GM19452 (cell line): ENCODE measurements at regions not wholly inside any gene's neighbourhood (a gene's known extent, or its start where the extent isn't known, plus 50 kb on each side); places are given as distances from the start of the nearest gene placed in this dataset.
A peak's percentile ranks its signal among the peaks of the same experiment; 100 is the strongest.

ENCODE experiments used
- ATAC-seq: cut with Tn5 transposase; IDR thresholded peaks from one replicate; pipeline ENCODE4 v1.9.1; 2021; ENCODE audit not compliant: unreplicated experiment

GRCh38 chr2:6236317-6236716, 544.1 kb downstream of the SOX11 start:
- ATAC-seq: no peak

GRCh38 chr2:6237039-6237660, 545.0 kb downstream of the SOX11 start:
- ATAC-seq: no peak

GRCh38 chr2:6249557-6249956, 557.4 kb downstream of the SOX11 start:
- ATAC-seq: no peak

- no peak for ATAC-seq
These were observed 562.3 kb downstream of the SOX11 start for GRCh38 chr2:6254441-6254840.

- ATAC-seq: no peak
These were observed 572.0 kb downstream of the SOX11 start for GRCh38 chr2:6264198-6264597.

GRCh38 chr2:6281524-6281923, 584.2 kb downstream of the CMPK2 start:
- ATAC-seq: no peak

GRCh38 chr2:6283259-6283658, 582.4 kb downstream of the CMPK2 start:
- ATAC-seq: no peak

GRCh38 chr2:6287406-6287805, 578.3 kb downstream of the CMPK2 start:
- no peak for ATAC-seq

GRCh38 chr2:6288791-6289190, 576.9 kb downstream of the CMPK2 start:
- ATAC-seq: no peak

GRCh38 chr2:6290217-6291015, 575.3 kb downstream of the CMPK2 start:
- ATAC-seq: no peak

GRCh38 chr2:6294791-6295190, 570.9 kb downstream of the CMPK2 start:
- ATAC-seq: no peak

GRCh38 chr2:6297238-6297637, 568.5 kb downstream of the CMPK2 start:
- no peak for ATAC-seq

GRCh38 chr2:6301426-6301825, 564.3 kb downstream of the CMPK2 start:
- ATAC-seq: no peak

GRCh38 chr2:6308986-6309385, 556.7 kb downstream of the CMPK2 start:
- ATAC-seq: no peak

GRCh38 chr2:6309415-6310255, 556.1 kb downstream of the CMPK2 start:
- peak; percentile 60 for ATAC-seq

GRCh38 chr2:6310256-6311215, 555.2 kb downstream of the CMPK2 start:
- ATAC-seq: no peak

- ATAC-seq: no peak
These were observed 553.3 kb downstream of the CMPK2 start for GRCh38 chr2:6312367-6312766.

GRCh38 chr2:6314218-6314960, 551.3 kb downstream of the CMPK2 start:
- no peak for ATAC-seq

- ATAC-seq: no peak
These were observed 540.1 kb downstream of the CMPK2 start for GRCh38 chr2:6325616-6326015.

GRCh38 chr2:6326958-6327357, 538.7 kb downstream of the CMPK2 start:
- no peak for ATAC-seq
